IMR-90 (cell line): ENCODE measurements at regions not wholly inside any gene's neighbourhood (a gene's known extent, or its start where the extent isn't known, plus 50 kb on each side); places are given as distances from the start of the nearest gene placed in this dataset.

ENCODE experiments used
- ATAC-seq: fragments of 200-7000 bp; cut with Tn5 transposase; 2 replicates; pipeline ENCODE4 v1.9.1; 2020; ENCODE audit warnings: low read depth, mild to moderate bottlenecking, moderate library complexity
- BruUV-seq: library from RNA; stranded (reverse); fragments of 400-500 nt; replicated peaks from 2 replicates; lab custom pipeline; 2021; lab: Mats Ljungman, UMichigan
- CTCF ChIA-PET: fragments of 300-600 bp; formaldehyde crosslinking; extraction: SDS; loops from one replicate; lab custom pipeline; 2021; ENCODE audit warnings: antibody characterized with exemption; lab: Yijun Ruan, JAX
- POLR2A ChIA-PET: fragments of 300-600 bp; sonication (Branson Sonifier 250); formaldehyde crosslinking; loops from one replicate; lab custom pipeline; 2022; ENCODE audit warnings: antibody characterized with exemption; ENCODE audit not compliant: unreplicated experiment; lab: Charles Lee
- DNase-seq: peaks from one replicate; pipeline ENCODE4 v3.0.0; 2013
- H2AFZ ChIP-seq: replicated peaks from 2 replicates; pipeline ENCODE3; 2013; ENCODE audit warnings: low read length, mild to moderate bottlenecking; ENCODE audit not compliant: poor library complexity
- H2AK5ac ChIP-seq: 2 replicates; pipeline ENCODE4 v1.6.1; 2013; ENCODE audit warnings: low read depth, low read length, inconsistent platforms
- H2AK9ac ChIP-seq: replicated peaks from 2 replicates; pipeline ENCODE3; 2013; ENCODE audit warnings: mild to moderate bottlenecking, low read depth, low read length, moderate library complexity; ENCODE audit not compliant: poor library complexity
- H2BK120ac ChIP-seq: 2 replicates; pipeline ENCODE4 v1.6.1; 2013; ENCODE audit warnings: low read depth, low read length, inconsistent platforms
- H2BK15ac ChIP-seq: 3 replicates; pipeline ENCODE4 v1.6.1; 2013; ENCODE audit warnings: low read depth, low read length, inconsistent platforms
- H2BK20ac ChIP-seq: 2 replicates; pipeline ENCODE4 v1.6.1; 2013; ENCODE audit warnings: low read depth, mild to moderate bottlenecking, inconsistent platforms, low read length, moderate library complexity
- H2BK5ac ChIP-seq: 2 replicates; pipeline ENCODE4 v1.6.1; 2013; ENCODE audit warnings: mild to moderate bottlenecking, low read depth, low read length, inconsistent platforms; ENCODE audit not compliant: poor library complexity, severe bottlenecking
- H3K14ac ChIP-seq: replicated peaks from 2 replicates; pipeline ENCODE4 v1.6.1; 2013; ENCODE audit warnings: low read depth, low read length, inconsistent platforms
- H3K18ac ChIP-seq: 2 replicates; pipeline ENCODE4 v1.6.1; 2013; ENCODE audit warnings: low read depth, low read length, control low read depth
- H3K23ac ChIP-seq: 2 replicates; pipeline ENCODE4 v1.6.1; 2013; ENCODE audit warnings: low read depth, low read length, inconsistent platforms
- H3K27ac ChIP-seq: 2 replicates; pipeline ENCODE4 v1.5.1; 2013; ENCODE audit warnings: mild to moderate bottlenecking, control low read depth, low read length; ENCODE audit not compliant: insufficient read depth
- H3K27me3 ChIP-seq: 2 replicates; pipeline ENCODE4 v1.6.1; 2013; ENCODE audit warnings: low read length; ENCODE audit not compliant: control insufficient read depth, insufficient read depth
- H3K36me3 ChIP-seq: 2 replicates; pipeline ENCODE4 v1.6.1; 2013; ENCODE audit warnings: low read length, mixed read lengths; ENCODE audit not compliant: control insufficient read depth, insufficient read depth
- H3K4ac ChIP-seq: 2 replicates; pipeline ENCODE4 v1.6.1; 2013; ENCODE audit warnings: low read depth, low read length, inconsistent platforms
- H3K4me1 ChIP-seq: 2 replicates; pipeline ENCODE4 v1.6.1; 2013; ENCODE audit warnings: low read length, mixed read lengths; ENCODE audit not compliant: control insufficient read depth, insufficient read depth
- H3K4me2 ChIP-seq: 2 replicates; pipeline ENCODE4 v1.6.1; 2013; ENCODE audit warnings: low read depth, mild to moderate bottlenecking, control low read depth, low read length, moderate library complexity
- H3K4me3 ChIP-seq: 2 replicates; pipeline ENCODE4 v1.5.1; 2013; ENCODE audit warnings: low read depth, mild to moderate bottlenecking, control low read depth, low read length, moderate library complexity; ENCODE audit not compliant: insufficient read depth
- H3K56ac ChIP-seq: 2 replicates; pipeline ENCODE4 v1.6.1; 2013; ENCODE audit warnings: low read length, inconsistent platforms; ENCODE audit not compliant: insufficient read depth; ENCODE audit errors: extremely low read depth
- H3K79me1 ChIP-seq, 2 experiments: 2 replicates each; pipeline ENCODE4 v1.6.1; 2013; ENCODE audit warnings: low read length in 2 of 2, inconsistent platforms in 1 of 2, low read depth in 1 of 2
- H3K9ac ChIP-seq: 2 replicates; pipeline ENCODE4 v1.6.1; 2013; ENCODE audit warnings: low read depth, low read length, control low read depth
- H3K9me1 ChIP-seq: 2 replicates; pipeline ENCODE4 v1.6.1; 2013; ENCODE audit warnings: low read length, inconsistent platforms; ENCODE audit not compliant: insufficient read depth
- H3K9me3 ChIP-seq: 2 replicates; pipeline ENCODE4 v1.6.1; 2013; ENCODE audit warnings: low read length; ENCODE audit not compliant: control insufficient read depth, insufficient read depth
- H4K20me1 ChIP-seq: 2 replicates; pipeline ENCODE4 v1.6.1; 2013; ENCODE audit warnings: low read length, inconsistent platforms; ENCODE audit not compliant: insufficient read depth
- H4K5ac ChIP-seq: 2 replicates; pipeline ENCODE4 v1.6.1; 2013; ENCODE audit warnings: mild to moderate bottlenecking, low read depth, low read length, control low read depth
- H4K8ac ChIP-seq, 2 experiments: 2 replicates each; pipeline ENCODE4 v1.6.1; 2013; ENCODE audit warnings: low read depth in 2 of 2, low read length in 2 of 2, control low read depth in 1 of 2, inconsistent platforms in 1 of 2
- H4K91ac ChIP-seq: 2 replicates; pipeline ENCODE4 v1.6.1; 2013; ENCODE audit warnings: low read depth, low read length, inconsistent platforms; ENCODE audit not compliant: insufficient read depth
- CEBPB ChIP-seq: IDR thresholded peaks from 2 replicates; pipeline ENCODE4 v1.6.1; 2012; ENCODE audit warnings: low read depth, low read length, improper control_type of control experiment
- FOS ChIP-seq: fragments of 150-350 bp; IDR thresholded peaks from 2 replicates; pipeline ENCODE4 v1.6.1; 2016; ENCODE audit warnings: low read depth, low read length
- MAZ ChIP-seq: IDR thresholded peaks from 2 replicates; pipeline ENCODE4 v1.6.1; 2012; ENCODE audit warnings: low read depth, mild to moderate bottlenecking, low read length, improper control_type of control experiment, moderate library complexity, borderline replicate concordance
- MXI1 ChIP-seq: IDR thresholded peaks from 2 replicates; pipeline ENCODE4 v1.6.1; 2012; ENCODE audit warnings: low read depth, mild to moderate bottlenecking, low read length, moderate library complexity, borderline replicate concordance
- NFE2L2 ChIP-seq: fragments of 150-350 bp; IDR thresholded peaks from 2 replicates; pipeline ENCODE4 v1.6.1; 2016; ENCODE audit warnings: low read depth, mild to moderate bottlenecking, low read length
- POLR2A ChIP-seq: IDR thresholded peaks from 2 replicates; pipeline ENCODE4 v1.6.1; 2012; ENCODE audit warnings: mild to moderate bottlenecking, low read depth, low read length
- RAD21 ChIP-seq: IDR thresholded peaks from 2 replicates; pipeline ENCODE4 v1.6.1; 2012; ENCODE audit warnings: low read length, improper control_type of control experiment
- RCOR1 ChIP-seq: IDR thresholded peaks from 2 replicates; pipeline ENCODE4 v1.6.1; 2012; ENCODE audit warnings: mild to moderate bottlenecking, low read length, improper control_type of control experiment; ENCODE audit not compliant: insufficient replicate concordance
- RFX5 ChIP-seq: IDR thresholded peaks from 2 replicates; pipeline ENCODE4 v1.8.0; 2012; ENCODE audit warnings: low read depth, mild to moderate bottlenecking, low read length, moderate library complexity
- SMC3 ChIP-seq: fragments of 150-350 bp; IDR thresholded peaks from 2 replicates; pipeline ENCODE4 v1.6.1; 2016; ENCODE audit warnings: low read depth, mild to moderate bottlenecking, antibody characterized with exemption, low read length, moderate library complexity
- WGBS, 2 experiments: methylation state at CpG; one replicate each; pipeline versions ENCODE4 v1.1.5 to v1.1.7; 2013; ENCODE audit warnings: missing lambda C conversion rate in 2 of 2; ENCODE audit not compliant: insufficient read length in 1 of 2; ENCODE audit errors: extremely low coverage in 2 of 2; 5-methylcytosine and 5-hydroxymethylcytosine counted together
- dilution Hi-C: fragments of 300-500 bp; cut with HindIII; formaldehyde crosslinking; loops from one replicate; pipeline ENCODE4 v1.14.3; 2018; ENCODE audit warnings: low sequenced_read_pairs; ENCODE audit not compliant: unreplicated experiment
- in situ Hi-C: fragments of 300-500 bp; cut with MboI; formaldehyde crosslinking; loops from 3 replicates; pipeline ENCODE4 v1.14.3; 2019; ENCODE audit warnings: low sequenced_read_pairs, inconsistent platforms, mixed read lengths
- intact Hi-C: fragments of 100-400 bp; cut with micrococcal nuclease; formaldehyde crosslinking; loops from 2 replicates; pipeline ENCODE4 v1.10.0; 2022

DNA sequence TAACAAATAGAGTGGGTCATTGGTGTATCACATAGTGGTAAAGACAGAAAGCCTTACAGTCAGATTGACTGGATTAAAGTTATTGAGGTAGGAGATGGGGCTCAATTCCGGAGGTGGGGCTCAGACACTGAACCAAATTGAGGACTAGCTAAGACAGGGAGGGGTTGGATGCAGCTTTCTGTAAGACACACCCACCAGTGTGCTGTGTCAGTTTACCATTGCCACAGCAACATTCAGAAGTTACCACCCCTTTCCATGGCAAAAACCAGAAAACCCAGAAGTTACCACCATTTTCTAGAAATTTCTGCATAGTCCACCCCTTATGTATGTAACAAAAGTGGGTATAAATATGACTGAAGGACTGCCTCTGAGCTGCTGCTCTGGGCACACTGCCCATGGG, 167.6 kb upstream of the TMEM72 start:
- Histone ChIP-seq H3K27me3 (no peaks in the 10 kb centered on the region), H2AK9ac (no peak overlapping the region), H4K8ac (no peak overlapping the region), H3K14ac (no peak overlapping the region), H4K20me1 (no peaks in the 10 kb centered on the region), H3K23ac (no peak overlapping the region), H4K91ac (no peak overlapping the region), H2AK5ac (no peak overlapping the region), H3K79me1 (no peaks in the 10 kb centered on the region), H3K4me3 (no peak overlapping the region), H3K4ac (no peak overlapping the region), H2BK120ac (no peak overlapping the region), H3K4me1 (no peaks in the 10 kb centered on the region), H2BK15ac (no peak overlapping the region), H3K18ac (no peak overlapping the region), H3K9ac (no peak overlapping the region), H2BK20ac (no peak overlapping the region), H3K9me1 (no peaks in the 10 kb centered on the region), H2AFZ (no peak overlapping the region), H3K4me2 (no peak overlapping the region), H3K27ac (no peak overlapping the region), H2BK5ac (no peak overlapping the region), H4K5ac (no peak overlapping the region), H3K9me3 (peaks cover 4% of the 10 kb centered on the region), H3K56ac (no peak overlapping the region), H3K36me3 (no peaks in the 10 kb centered on the region)
- DNase-seq, result no peak
- dilution Hi-C loops, result no loop called here
- CTCF ChIA-PET, result interaction anchor here (0.6 to 1.0 kb wide), 2 partner anchors 11 to 37 kb away, joined by 3 read pairs; no protein-coding TSS in a partner anchor
- no CpG with 5 or more reads among the region's 1 CpG for WGBS, 2 experiments
- no peak for ATAC-seq
- in situ Hi-C loops, result no loop called here
- intact Hi-C loops, result no loop called here
- BruUV-seq, result no TSS peak
- TF ChIP-seq SMC3, result no peak
- TF ChIP-seq RAD21, result no peak
- TF ChIP-seq POLR2A, result no peak
- TF ChIP-seq RCOR1, result no peak
- no peak for TF ChIP-seq FOS
- no peak for TF ChIP-seq CEBPB
- TF ChIP-seq MAZ, result no peak
- no peak for TF ChIP-seq RFX5
- no peak for TF ChIP-seq MXI1
- TF ChIP-seq NFE2L2, result no peak
- POLR2A ChIA-PET, result no interaction called here
